Posterior vena cava (tissue), 2 donors: ENCODE measurements at regions not wholly inside any gene's neighbourhood (a gene's known extent, or its start where the extent isn't known, plus 50 kb on each side); places are given as distances from the start of the nearest gene placed in this dataset.

Experiments used
- DNase-seq: peaks from one replicate; pipeline ENCODE4 v3.0.0-alpha.2; 2020; ENCODE audit warnings: low spot score
- intact Hi-C, 2 donors: fragments of 100-400 bp; cut with DNase I; formaldehyde crosslinking; loops; one replicate each; pipeline versions ENCODE4 v1.14.1 to v1.14.2; 2022 to 2023
- donor health status: DM: yes; HTN: yes; CAD: no.
- donor health status: DM: yes; HTN: yes; CAD: no.

GRCh38 chr2:15796167-15796942 lies 144.0 kb upstream of the MYCN start:
- intact Hi-C loops, result no loop called here
- no peak for DNase-seq

DNA sequence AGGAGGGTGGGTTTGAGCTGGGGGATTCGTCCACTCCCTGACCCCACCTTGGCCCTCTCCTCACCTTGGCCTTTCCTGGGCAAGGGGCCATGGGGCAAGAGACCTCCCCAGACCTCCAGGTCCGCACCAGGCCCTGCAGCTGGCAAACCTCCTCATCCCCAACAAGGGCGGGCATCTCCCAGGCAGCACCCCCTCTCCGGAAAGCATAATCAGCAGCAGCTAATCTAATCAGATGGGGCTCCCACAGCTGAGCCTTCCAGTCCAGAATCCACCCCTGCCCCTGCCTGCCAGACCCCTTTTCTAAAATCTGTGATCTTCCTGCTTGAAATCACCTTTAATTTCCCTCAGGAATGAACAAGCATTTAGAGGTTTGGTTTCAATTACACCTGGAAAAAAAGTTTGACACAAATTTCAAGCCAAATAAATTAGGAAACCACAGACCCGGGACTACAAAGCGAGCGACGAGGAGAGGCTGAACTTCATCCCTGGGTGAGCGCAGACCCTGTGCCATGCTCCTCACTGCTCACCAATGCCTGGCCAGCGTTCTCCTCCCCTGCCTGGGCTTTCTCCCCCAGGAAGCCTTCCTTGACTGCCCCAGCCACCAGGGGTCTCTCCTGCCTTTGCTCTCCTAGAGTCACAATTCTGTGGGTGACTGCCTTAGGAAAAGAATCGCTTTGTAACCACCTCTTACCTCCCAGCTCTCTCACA lies 143.0 kb upstream of the MYCN start:
- DNase-seq, result no peak
- intact Hi-C loops, result no loop called here

DNA sequence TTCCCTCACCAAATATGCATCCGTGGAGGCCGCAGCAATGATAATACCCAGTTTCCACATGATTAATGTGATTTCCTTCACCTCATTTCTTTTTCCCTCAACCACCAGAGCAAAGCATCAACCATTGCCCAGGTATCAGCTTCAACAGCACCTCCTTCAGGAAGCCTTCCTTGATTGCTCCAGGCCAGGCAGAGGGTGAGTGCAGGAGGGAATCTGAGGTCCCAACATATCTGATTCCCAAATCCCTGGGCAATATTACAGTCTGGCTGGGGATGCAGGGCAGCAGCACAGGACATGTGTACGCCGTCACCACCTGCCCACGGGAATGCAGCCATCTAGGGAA lies 142.4 kb upstream of the MYCN start:
- intact Hi-C loops, result no loop called here

DNA sequence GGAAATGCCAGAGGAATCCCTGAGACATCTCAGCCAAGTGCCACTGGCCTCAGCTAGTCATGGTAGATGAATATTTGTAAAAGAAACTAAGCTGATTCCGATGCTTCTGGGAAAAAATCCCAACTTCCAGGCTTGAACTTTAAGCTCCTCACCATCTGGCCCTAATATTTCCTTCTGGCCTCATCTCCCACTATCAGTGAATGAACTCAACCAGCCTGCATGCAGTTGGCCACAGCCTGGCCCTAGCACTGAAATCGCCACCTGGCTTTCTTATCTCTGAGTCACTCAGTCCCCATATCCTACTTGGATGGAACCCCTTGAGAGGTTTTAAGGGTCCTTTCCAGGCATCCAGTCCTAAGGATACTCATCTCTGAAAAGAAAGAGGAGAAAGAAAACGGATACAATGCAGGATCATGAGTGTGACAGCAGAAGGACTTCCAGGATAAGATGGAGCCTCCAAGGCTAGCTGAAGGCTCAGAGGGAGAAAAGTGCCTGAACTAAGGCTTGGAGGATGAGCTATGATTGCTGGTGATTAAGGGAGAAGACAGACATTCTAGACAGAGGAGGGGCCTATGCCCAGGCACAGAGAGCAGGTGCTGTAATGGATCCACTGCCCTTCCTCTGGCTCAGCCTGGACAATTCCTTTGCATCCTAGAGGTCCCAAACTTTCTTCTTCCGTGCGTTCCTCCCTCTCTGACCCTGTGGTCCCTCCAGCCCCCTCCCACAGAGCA lies 141.5 kb upstream of the MYCN start:
- no peak for DNase-seq
- intact Hi-C loops, result no loop called here

More for the DNA sequence above, 142.4 kb upstream of the MYCN start:
- DNase-seq, result no peak

DNA sequence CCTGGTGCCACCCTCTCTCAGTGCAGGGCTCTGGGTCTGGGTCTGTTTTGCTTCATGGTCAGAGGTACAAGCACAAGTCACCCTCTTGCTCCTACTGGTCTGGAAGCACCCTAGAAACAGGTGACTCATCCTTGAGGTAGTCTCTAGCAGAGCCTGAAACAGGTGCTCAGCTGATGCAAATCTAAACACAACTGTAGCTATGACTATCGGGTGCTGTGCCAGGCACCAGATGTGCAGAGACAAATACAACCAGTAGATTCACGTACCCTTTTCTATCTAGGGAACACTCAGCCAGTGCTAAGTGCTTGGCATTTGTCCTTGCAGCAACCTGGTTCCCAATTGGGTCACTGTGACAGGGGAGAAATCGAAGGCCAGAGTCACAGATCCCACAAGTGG lies 140.9 kb upstream of the MYCN start:
- intact Hi-C loops, result no loop called here
- no peak for DNase-seq

DNA sequence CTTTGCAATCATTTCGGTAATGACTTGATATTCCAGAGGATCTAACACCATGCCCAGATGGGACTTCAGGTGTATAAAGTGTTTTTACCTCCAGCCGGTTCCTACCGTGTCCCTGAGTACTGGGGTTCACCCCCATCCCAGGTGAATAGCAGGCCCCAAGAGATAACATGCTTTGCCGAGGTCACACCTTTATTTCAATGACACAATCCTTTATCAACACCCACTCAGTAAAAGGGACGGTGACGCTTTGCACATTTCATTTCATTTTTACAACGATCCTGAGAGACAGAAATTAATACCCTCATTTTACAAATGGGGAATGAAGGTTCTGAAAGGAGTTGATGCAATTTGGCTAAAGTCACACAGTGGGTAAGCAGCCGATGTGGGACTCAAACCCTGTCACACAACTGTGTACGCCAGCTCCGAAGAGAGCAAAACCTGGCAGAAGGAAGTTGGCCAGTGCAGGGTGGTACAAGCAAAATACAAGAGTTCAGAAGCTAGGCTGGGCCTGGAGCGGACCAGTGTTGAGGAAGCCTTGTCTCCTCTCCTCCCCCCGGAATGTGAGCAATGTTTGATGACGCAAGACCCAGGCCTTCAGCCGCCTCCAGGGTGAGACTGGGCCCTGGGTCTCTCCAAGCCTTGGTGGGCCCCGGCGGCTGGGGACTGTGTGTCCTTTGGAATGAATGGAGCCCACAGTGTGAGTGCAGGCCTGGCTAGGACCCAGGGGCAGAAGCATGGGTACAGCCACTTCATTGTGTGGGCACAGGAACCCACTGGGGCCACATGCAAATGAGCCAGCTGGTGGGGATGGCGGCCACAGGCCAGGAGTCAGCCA lies 139.6 kb upstream of the MYCN start:
- no peak for DNase-seq
- intact Hi-C loops, result no loop called here

DNA sequence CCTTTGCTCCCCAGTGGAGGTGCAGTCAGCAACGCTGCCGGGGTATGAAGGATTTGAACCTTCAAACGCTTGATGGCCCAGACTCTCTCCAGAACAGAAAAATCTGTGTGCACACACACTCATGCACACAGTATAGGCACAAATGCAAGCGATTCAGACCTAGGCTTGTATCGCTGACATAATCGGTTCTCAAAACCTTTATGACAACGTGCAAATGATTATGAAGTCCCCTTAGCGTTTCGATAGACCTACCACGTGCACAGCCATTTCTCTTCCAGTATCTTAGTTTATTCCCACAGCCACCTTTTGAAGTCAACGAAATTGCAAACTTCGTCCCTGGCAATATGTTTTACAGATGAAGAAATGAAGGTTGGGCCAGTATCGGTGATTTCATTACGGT lies 138.9 kb upstream of the MYCN start:
- intact Hi-C loops, result no loop called here
- no peak for DNase-seq

DNA sequence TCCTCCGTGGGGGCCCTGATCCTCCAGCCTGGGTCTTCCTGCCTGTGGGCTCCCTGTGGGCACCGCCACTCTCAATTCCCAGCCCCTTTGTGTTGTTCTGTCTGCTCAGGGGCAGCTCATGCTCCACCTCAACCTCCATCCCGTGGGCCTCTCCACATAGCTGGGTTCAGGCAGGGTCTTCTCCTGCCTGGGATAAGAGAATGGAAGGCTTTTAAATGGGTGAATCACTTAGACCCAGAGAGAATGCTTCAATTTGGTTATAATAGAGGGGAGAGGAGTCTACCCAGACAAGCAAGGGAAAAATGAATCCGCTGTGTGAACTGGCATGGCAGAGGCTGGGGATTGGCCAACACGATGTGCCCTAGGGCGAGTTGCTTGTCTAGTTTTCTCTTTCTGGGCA lies 138.4 kb upstream of the MYCN start:
- no peak for DNase-seq
- intact Hi-C loops, result no loop called here

- DNase-seq, result no peak
- intact Hi-C loops, result no loop called here
Observed at GRCh38 chr2:15802657-15803542, 137.4 kb upstream of the MYCN start.

DNA sequence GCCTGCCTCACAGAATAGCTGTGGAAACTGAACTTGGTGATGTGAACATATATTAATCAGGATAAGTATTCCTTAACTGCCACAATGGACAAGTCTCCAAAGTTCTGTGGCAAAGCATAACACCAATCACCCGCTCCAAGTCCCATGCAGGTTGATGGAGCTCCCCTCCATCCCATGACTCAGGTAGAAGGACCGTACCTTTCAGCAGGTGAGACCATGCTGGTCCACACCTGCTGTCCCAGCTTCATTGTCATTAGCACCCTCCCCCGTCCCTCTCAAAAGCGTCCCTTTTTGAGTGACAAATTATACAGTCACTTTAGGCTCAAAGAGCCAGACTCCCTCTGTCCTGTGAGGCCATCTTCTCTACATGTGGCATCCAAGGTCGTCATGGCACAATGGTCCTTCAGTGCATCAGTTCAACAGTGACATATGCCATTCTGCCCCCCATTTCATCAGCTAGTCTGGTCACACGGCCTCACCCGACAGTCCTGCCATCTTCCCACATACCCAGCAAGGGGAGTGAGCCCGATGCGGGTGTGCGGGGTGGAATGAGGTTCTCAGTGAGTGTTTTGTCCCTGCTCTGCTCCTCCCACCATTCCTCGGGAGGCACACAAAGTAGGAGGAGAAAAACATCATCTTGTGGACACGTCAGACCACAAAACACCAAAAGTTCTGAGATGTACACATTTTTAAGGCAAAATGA lies 136.7 kb upstream of the MYCN start:
- no peak for DNase-seq
- intact Hi-C loops, result no loop called here

DNA sequence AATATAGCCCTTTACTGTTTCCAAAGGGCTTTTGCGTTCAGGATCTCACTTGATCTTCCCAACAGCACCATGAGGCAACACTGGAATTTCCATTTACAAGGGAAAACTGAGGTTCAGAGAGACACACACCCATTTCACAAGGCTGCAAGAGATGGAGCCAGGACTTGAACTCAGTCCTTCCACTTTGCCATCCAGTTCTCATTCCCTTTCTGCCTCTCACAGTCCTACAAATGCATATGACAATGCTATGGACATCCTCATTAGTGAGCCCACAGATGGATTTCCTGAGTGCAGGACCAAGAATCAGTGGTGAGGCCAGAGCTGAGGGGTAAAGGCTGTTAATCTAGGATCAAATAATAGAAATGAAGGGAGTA lies 136.1 kb upstream of the MYCN start:
- intact Hi-C loops, result no loop called here
- no peak for DNase-seq

DNA sequence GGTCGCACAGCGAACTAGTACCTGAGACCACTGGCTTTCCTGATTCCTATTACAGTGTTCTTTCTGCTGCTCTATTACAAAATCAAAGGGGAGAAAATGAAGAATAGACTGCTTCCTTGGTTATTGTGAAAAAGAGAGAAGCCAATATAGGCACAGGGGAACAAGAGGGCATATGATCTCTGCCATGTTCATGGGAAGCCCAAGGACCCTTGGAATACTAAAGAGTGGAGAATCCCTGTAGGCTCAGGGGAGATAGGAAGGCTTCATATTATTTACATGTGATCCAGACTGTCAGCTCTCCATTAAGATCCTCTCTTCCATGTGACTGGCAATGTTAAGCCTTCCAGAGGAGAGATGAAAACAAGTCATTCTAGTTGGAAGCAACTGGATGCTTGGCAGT lies 135.7 kb upstream of the MYCN start:
- no peak for DNase-seq
- intact Hi-C loops, result no loop called here

GRCh38 chr2:15805206-15805605 lies 135.1 kb upstream of the MYCN start:
- intact Hi-C loops, result no loop called here
- DNase-seq, result no peak

DNA sequence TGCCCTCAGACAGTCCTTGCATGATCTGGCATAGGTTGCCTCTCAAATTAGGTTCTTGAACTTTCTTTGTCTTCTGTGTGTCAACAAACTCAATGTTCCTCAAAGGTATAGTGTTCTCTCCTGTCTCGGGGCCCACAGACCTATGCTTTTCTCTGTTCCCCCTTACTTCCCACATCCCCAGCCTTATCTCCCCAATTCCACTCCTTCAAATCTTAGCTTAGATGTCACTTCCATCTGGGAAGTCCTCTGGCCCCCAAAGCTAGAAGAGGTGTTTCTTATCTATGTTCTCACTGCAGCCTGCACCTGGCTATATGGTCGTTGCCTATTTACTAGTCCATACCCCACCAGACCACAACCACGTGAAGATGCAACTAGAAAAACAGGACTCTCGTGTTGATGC lies 134.6 kb upstream of the MYCN start:
- intact Hi-C loops, result no loop called here
- no peak for DNase-seq

DNA sequence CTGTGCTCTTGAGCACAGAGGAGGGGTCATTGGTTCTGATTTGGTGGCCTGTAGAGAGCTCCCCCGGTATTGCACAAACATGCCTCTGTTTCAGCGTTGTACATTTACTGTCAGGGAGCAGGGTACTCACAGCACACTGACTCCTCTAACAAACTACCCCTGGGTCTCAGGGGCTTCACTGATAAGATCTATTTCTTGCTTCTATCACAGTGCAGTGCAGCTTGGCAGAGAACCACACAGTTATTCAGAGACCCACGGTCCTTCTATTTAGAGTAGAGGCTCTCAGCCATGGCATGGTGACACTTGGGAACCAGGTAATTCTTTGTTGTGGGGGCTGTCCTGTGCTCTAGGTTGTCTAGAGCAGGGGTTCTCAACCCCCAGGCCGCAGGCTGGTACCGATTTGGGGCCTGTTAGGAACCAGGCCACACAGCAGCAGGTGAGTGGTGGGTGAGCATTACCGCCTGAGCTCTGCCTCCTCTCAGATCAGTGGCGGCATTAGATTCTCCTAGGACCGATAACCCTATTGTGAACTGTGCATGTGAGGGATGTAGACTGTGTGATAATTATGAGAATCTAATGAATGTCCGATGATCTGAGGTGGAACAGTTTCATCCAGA lies 133.4 kb upstream of the MYCN start:
- intact Hi-C loops, result no loop called here
- no peak for DNase-seq

- no peak for DNase-seq
- intact Hi-C loops, result no loop called here
Observed at GRCh38 chr2:15807418-15808203, 132.7 kb upstream of the MYCN start.
